Prostate gland (tissue), 2 donors: ENCODE measurements at regions not wholly inside any gene's neighbourhood (a gene's known extent, or its start where the extent isn't known, plus 50 kb on each side); places are given as distances from the start of the nearest gene placed in this dataset.

Experiments
- POLR2A ChIP-seq: fragments of 450-650 bp; IDR thresholded peaks from one replicate; pipeline ENCODE4 v1.6.1; 2016; ENCODE audit warnings: antibody characterized with exemption, mild to moderate bottlenecking
- POLR2AphosphoS5 ChIP-seq: sonication (generic); formaldehyde crosslinking; IDR thresholded peaks from one replicate; pipeline ENCODE4 v1.6.1; 2017; ENCODE audit warnings: antibody characterized with exemption
- TF ChIP-seq, protein P1 (sequence below), 4 experiments: fragments of 200-600 bp in 2 of 4; fragments of 450-650 bp in 2 of 4; sonication (generic) in 2 of 4; IDR thresholded peaks; 1 replicate in 3 of 4; 2 replicates in 1 of 4; pipeline ENCODE4 v1.5.1; 2016 to 2019; ENCODE audit warnings: antibody characterized with exemption in 4 of 4, mild to moderate bottlenecking in 2 of 4, moderate library complexity in 2 of 4

DNA sequence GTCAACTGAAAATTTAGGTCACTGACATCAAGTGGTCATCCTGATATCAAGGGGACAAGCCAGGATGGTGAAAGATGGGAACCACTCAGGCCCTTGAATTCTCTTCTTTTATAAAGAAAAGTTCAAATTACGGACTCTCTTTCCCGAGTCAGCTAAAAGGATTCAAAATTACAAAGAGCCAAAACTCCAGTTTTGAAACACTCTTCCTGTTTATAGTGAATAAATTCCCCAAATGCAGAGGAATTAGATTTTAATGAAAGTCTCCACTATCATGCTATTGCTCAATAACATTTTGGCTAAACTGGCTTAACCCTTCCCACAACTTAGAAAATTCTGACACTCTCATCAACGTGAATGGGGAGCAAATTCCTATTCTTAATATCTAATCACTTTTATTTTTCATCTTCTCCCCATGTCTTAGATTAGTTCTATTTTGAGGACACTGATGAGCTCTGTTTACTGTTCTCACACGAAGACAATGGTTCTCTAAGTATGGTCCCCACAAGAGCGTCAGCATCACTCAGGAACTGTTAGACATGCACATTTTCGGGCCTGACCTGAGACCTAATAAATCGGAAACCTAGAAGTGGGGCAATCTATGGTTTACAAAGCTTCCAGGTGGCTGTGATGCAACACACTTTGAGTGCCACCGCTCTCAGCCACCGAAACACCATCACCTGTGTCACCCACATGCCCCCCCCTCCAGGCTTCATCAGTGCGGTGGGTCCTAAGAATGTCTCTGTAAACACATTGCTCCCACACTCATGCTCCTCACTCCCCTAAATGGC, 64.4 kb upstream of the TIAM1 start:
- TF ChIP-seq POLR2A: no peak
- TF ChIP-seq, protein P1, sequence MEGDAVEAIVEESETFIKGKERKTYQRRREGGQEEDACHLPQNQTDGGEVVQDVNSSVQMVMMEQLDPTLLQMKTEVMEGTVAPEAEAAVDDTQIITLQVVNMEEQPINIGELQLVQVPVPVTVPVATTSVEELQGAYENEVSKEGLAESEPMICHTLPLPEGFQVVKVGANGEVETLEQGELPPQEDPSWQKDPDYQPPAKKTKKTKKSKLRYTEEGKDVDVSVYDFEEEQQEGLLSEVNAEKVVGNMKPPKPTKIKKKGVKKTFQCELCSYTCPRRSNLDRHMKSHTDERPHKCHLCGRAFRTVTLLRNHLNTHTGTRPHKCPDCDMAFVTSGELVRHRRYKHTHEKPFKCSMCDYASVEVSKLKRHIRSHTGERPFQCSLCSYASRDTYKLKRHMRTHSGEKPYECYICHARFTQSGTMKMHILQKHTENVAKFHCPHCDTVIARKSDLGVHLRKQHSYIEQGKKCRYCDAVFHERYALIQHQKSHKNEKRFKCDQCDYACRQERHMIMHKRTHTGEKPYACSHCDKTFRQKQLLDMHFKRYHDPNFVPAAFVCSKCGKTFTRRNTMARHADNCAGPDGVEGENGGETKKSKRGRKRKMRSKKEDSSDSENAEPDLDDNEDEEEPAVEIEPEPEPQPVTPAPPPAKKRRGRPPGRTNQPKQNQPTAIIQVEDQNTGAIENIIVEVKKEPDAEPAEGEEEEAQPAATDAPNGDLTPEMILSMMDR (IDR thresholded peaks at IDR 0.05): no peak
- TF ChIP-seq POLR2AphosphoS5: no peak
